Sigmoid colon (tissue), 6 donors: ENCODE measurements at regions not wholly inside any gene's neighbourhood (a gene's known extent, or its start where the extent isn't known, plus 50 kb on each side); places are given as distances from the start of the nearest gene placed in this dataset.
"Not testable (repeated sequence)": the region's sequence is repeated elsewhere in the genome, so short reads cannot be mapped to it uniquely, and the experiment has no call there.

Source experiments
- DNase-seq: peaks from one replicate; pipeline ENCODE4 v3.0.0-alpha.2; 2019
- H3K27ac ChIP-seq, 4 donors: fragments of 200-600 bp; sonication (generic); one replicate each; pipeline ENCODE4 v1.5.1; 2016 to 2019; ENCODE audit warnings: mild to moderate bottlenecking in 1 of 4
- H3K27me3 ChIP-seq, 3 donors: fragments of 200-600 bp; sonication (generic); one replicate each; pipeline ENCODE4 v1.5.1; 2019; ENCODE audit warnings: mild to moderate bottlenecking in 1 of 3
- H3K36me3 ChIP-seq, 4 donors: fragments of 200-600 bp; sonication (generic); one replicate each; pipeline ENCODE4 v1.5.1; 2016 to 2019
- H3K4me1 ChIP-seq, 4 donors: fragments of 200-600 bp; sonication (generic); one replicate each; pipeline ENCODE4 v1.5.1; 2017 to 2019
- H3K4me3 ChIP-seq, 4 donors: fragments of 200-600 bp; sonication (generic); one replicate each; pipeline ENCODE4 v1.5.1; 2017 to 2019; ENCODE audit warnings: mild to moderate bottlenecking in 2 of 4, moderate library complexity in 1 of 4
- H3K9me3 ChIP-seq, 4 donors: fragments of 200-600 bp in 3 of 4; sonication (generic) in 3 of 4; one replicate each; pipeline versions ENCODE4 v1.5.1 to v1.6.1; 2013 to 2019
- CTCF ChIP-seq, 4 experiments: fragments of 450-650 bp in 3 of 4; fragments of 200-600 bp in 1 of 4; IDR thresholded peaks; one replicate each; pipeline ENCODE4 v1.5.1; 2016 to 2019; ENCODE audit warnings: antibody characterized with exemption in 4 of 4, mild to moderate bottlenecking in 3 of 4, moderate library complexity in 2 of 4
- EP300 ChIP-seq, 4 donors: sonication (generic); formaldehyde crosslinking; IDR thresholded peaks; one replicate each; pipeline ENCODE4 v1.6.1; 2017; ENCODE audit warnings: antibody characterized with exemption in 4 of 4
- POLR2A ChIP-seq, 2 donors: fragments of 450-650 bp; IDR thresholded peaks; one replicate each; pipeline ENCODE4 v1.6.1; 2016; ENCODE audit warnings: antibody characterized with exemption in 2 of 2, mild to moderate bottlenecking in 2 of 2, moderate library complexity in 2 of 2
- POLR2AphosphoS5 ChIP-seq, 4 donors: sonication (generic); formaldehyde crosslinking; IDR thresholded peaks; one replicate each; pipeline ENCODE4 v1.6.1; 2017; ENCODE audit warnings: antibody characterized with exemption in 4 of 4
- WGBS, 2 donors: extraction: QIAGEN DNeasy Blood & Tissue Kit; methylation state at CpG; one replicate each; pipeline ENCODE4 v1.1.7; 2013; 5-methylcytosine and 5-hydroxymethylcytosine counted together
- intact Hi-C: fragments of 100-400 bp; cut with DNase I; formaldehyde crosslinking; loops from one replicate; pipeline ENCODE4 v1.15.1; 2023
- donor health status: healthy with polysubstance abuse.
- donor health status: healthy.

GRCh38 chrX:7480721-7481120 is 332.8 kb upstream of the PUDP start:
- Histone ChIP-seq H3K4me3 (no peak overlapping the region), H3K4me1 (no peaks in the 10 kb centered on the region), H3K27me3 (no peaks in the 10 kb centered on the region), H3K36me3 (no peaks in the 10 kb centered on the region), H3K9me3 (no peaks in the 10 kb centered on the region), H3K27ac (no peak overlapping the region)
- 67 to 74% methylated on average over 2 of the region's 2 CpGs for WGBS, 2 donors
- intact Hi-C loops = no loop called here
- DNase-seq = no peak
- TF ChIP-seq POLR2AphosphoS5 (IDR thresholded peaks at IDR 0.05) (no peak), EP300 (IDR thresholded peaks at IDR 0.05) (no peak), POLR2A (IDR thresholded peaks at IDR 0.05) (no peak), CTCF (IDR thresholded peaks at IDR 0.05) (no peak)

- Histone ChIP-seq H3K4me1 (no peaks in the 10 kb centered on the region), H3K27ac (no peak overlapping the region), H3K36me3 (no peaks in the 10 kb centered on the region), H3K9me3 (no peaks in the 10 kb centered on the region), H3K27me3 (no peaks in the 10 kb centered on the region), H3K4me3 (no peak overlapping the region)
- DNase-seq = no peak
- intact Hi-C loops = no loop called here
- TF ChIP-seq CTCF (IDR thresholded peaks at IDR 0.05) (no peak), POLR2A (IDR thresholded peaks at IDR 0.05) (no peak), POLR2AphosphoS5 (IDR thresholded peaks at IDR 0.05) (no peak), EP300 (IDR thresholded peaks at IDR 0.05) (no peak)
- WGBS, 2 donors = 64 to 70% methylated on average over 6 of the region's 6 CpGs
Measured at GRCh38 chrX:7462110-7462509, 314.2 kb upstream of the PUDP start.

- H3K4me3 ChIP-seq, DNase-seq, H3K27ac ChIP-seq, H3K36me3 ChIP-seq, H3K4me1 ChIP-seq, H3K9me3 ChIP-seq, intact Hi-C loops, H3K27me3 ChIP-seq: not testable (repeated sequence)
- 44 to 77% methylated on average over 2 of the region's 2 CpGs for WGBS, 2 donors
Measured at GRCh38 chrX:7461051-7461450, 313.1 kb upstream of the PUDP start.

GRCh38 chrX:7447801-7448499 is 300.0 kb upstream of the PUDP start:
- H3K9me3 ChIP-seq = no peaks in the 10 kb centered on the region
- H3K36me3 ChIP-seq = no peaks in the 10 kb centered on the region
- intact Hi-C loops = no loop called here
- no peak overlapping the region for H3K4me3 ChIP-seq
- no peaks in the 10 kb centered on the region for H3K4me1 ChIP-seq
- no peaks in the 10 kb centered on the region for H3K27me3 ChIP-seq
- no peak overlapping the region for H3K27ac ChIP-seq
- 73 to 76% methylated on average over 8 of the region's 8 CpGs for WGBS, 2 donors
- DNase-seq = no peak
- TF ChIP-seq EP300 (IDR thresholded peaks at IDR 0.05) (no peak), CTCF (IDR thresholded peaks at IDR 0.05) (no peak), POLR2A (IDR thresholded peaks at IDR 0.05) (no peak)

- Histone ChIP-seq H3K4me3 (no peak overlapping the region), H3K27ac (no peak overlapping the region), H3K4me1 (no peaks in the 10 kb centered on the region), H3K27me3 (no peaks in the 10 kb centered on the region), H3K9me3 (no peaks in the 10 kb centered on the region), H3K36me3 (no peaks in the 10 kb centered on the region)
- WGBS, 2 donors = 67 to 80% methylated on average over 4 of the region's 4 CpGs
- TF ChIP-seq CTCF (IDR thresholded peaks at IDR 0.05) (no peak), POLR2AphosphoS5 (IDR thresholded peaks at IDR 0.05) (no peak), POLR2A (IDR thresholded peaks at IDR 0.05) (no peak), EP300 (IDR thresholded peaks at IDR 0.05) (no peak)
- no peak for DNase-seq
- intact Hi-C loops = no loop called here
Measured at GRCh38 chrX:7446815-7447214, 298.9 kb upstream of the PUDP start.
